Activated CD4-positive, alpha-beta T cell treated with anti-CD3 and anti-CD28 coated beads, Interleukin-2, amount 50 U/mL, for 4 hours (primary cell): ENCODE measurements at regions not wholly inside any gene's neighbourhood (a gene's known extent, or its start where the extent isn't known, plus 50 kb on each side); places are given as distances from the start of the nearest gene placed in this dataset.
A peak's percentile ranks its signal among the peaks of the same experiment; 100 is the strongest.

Experiments used
- DNase-seq, 2 experiments: peaks; one replicate each; pipeline ENCODE4 v3.0.0-alpha.2; 2020

DNA sequence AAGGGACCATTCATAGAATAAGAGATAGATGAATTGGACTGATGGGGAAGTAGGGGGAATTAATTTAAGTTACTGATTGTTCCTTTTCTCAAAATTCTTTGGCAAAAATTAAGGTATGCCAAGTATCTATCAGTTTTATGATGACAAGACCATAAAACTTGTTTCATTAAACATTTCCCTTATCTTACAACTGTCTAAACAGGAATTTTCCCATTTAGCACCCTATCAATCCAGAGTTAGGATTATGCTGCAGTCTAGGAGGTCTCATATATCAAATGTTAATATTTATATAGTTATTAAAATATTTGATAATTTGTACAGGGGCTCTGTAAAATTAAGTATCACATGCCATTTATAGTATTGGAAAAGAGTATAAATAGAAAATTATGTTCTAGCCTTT lies 51.5 kb upstream of the ARID1B start:
- DNase-seq: no peak

DNA sequence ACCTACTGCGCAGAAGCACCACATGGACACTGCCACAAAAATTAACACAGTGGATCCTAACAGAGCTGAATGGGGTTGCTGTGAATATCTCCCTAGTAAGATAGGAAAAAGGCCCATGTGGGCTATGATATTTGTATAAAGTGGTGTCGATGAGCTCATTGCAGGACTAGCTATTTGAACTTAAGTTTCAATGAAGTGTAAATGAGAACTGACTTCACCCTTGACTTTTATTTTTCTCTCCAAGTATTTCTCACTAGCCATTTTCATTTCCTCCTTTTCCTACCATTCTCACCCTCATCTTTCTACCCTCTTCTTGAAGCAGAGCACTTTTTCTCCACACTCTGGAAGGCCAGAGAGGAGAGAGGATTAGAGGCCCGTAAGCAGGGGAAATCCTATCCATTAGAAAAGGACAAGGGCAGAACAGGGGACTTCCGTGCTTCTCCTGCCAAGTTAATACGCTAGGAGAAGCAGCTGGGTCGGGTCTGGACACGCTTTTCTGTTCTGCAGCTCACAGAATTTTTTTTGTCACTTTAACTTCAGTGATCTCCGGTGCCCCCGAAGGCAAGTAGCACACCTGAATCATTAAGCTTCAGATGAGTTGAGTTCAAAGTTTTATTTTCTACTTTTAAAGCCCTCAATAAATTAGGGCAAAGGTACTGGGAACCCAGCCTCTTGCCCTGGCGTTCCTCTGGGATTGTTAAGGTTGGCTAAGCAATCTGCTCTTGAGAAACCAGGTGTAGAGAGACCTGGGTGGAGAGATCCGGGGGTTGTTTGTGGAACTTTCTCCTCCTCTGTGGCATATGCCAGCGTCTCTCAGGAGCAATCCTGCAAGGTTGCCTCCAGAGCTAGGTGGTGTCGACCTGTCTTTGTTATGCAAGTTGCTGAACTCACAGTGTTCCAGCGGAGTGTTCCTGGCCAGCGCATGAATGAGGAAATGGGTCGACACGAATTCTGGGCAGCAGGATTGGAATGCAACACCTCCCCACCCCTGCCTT lies 56.2 kb upstream of the ARID1B start:
- no peak for DNase-seq

DNA sequence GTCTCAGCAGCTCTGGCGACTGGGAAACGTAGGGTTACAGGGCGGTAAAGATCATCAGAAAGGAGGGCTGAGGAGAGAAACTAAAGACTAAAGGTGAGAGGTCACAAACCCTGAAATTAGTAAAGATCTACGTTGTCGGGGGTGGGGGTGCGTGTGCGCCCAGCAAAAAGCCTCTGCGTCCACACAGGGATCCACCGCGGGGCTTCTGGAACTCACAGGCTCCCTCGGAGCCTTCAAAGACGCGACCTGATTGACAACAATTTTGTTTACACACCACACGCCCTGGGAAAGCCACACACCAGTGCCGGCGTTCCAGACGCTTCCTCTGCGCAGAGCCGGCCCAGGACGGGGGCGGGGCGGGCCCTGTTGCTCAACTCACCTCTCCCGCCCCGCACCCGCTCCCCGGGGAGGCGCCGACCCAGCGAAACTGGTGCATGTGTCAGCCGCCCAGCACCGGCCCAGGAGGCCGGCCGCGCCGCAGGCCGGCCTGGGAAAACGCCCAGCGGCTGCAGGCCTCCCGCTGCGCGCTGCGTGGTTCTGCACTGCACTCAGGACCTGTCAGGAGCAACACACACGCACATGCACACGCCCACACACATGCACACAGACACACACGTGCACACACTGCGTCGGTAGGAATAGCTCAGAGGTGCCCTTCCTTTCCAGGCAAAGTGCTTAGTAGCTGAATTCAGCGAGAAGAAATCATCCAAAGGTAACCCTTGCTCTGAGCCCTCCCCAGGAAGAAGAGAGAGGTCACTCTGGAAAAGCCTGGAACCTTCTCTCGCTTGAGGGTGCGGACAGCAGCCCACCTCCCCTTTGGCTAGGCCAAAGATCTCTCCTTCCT lies 57.2 kb upstream of the ARID1B start:
- peak; percentile 64 to 68 for DNase-seq

DNA sequence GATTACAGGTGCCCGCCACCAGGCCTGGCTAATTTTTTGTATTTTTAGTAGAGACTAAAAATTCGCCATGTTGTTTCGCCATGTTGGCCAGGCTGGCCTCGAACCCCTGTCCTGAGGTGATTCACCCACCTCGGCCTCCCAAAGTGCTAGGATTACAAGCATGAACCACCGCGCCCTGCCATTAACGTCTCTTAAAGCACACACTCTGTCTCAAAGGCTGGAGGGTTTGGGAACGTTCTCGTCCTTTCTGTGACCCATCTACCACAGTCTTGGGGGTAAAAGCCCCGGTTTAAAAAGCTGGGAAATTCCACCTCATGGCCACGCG lies 57.8 kb upstream of the ARID1B start:
- DNase-seq: peak in 1 of 2 experiments; percentile 1

DNA sequence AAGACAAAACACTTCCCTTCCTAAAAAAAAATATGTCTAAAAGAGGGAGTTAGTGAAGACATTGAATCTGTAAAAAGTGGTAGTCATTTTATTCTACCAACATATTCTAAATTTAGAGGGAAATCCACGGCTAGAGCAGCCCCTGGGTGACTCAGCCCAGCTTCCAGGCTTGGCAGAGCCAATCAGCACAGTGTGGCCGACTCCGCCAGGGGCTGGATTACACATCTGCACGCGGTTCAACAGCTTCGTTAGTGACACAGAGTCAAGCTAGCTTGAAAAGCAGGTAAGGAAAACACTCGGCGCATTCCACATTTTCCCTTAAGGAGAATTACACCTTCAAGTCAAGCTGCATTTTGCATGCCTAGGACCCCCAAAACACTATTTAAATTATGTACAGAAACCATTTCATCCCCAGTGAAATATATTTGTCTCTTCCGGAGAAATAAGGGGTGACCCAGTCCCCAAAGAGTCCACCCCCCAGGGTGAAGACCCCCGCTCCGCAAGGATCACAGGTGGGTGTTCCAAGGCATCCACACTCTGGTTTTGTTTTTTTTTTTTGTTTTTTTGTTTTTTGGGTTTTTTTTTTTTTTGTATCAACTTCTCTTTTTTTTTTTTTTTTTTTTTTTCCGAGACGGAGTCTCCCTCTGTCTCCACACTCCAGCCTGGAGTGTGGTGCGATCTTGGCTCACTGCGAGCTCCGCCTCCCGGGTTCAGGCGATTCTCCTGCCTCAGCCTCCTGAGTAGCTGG lies 58.4 kb upstream of the ARID1B start:
- DNase-seq: no peak

DNA sequence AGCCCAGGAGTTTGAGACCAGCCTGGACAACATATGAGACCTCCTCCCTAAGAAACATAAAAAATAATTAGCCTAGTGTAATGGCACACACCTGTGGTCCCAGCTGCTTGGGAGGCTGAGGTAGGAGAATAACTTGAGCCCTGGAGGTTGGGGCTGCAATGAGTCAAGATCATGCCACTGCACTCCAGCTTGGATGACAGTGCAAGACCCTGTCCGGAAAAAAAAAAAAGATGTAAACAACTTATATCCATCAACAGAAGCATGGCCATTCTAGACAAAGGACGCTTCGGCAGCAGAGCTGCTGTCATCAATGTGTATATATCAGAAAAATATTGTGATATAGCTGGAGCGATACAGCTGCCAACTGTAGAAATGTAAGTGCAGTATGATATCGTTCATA lies 59.6 kb upstream of the ARID1B start:
- no peak for DNase-seq

DNA sequence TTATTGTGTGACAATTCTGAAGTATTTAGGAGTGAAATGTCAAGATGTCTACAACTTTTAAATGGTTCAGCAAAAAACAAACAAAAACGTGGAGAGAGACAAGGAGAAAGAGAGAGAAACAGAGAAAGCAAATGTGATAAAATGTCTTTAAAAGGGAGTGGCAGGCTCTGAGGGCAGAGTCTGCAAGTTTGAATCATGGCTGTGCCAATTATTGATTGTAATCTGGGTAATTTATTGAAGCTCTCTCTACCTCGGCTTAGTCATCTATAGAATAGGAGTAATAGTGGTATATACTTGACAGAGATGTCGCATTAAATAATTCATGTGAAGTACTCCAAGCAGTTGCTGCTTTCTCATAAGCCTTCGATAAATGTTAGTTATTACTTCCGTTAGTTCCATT lies 61.3 kb upstream of the ARID1B start:
- DNase-seq: no peak

DNA sequence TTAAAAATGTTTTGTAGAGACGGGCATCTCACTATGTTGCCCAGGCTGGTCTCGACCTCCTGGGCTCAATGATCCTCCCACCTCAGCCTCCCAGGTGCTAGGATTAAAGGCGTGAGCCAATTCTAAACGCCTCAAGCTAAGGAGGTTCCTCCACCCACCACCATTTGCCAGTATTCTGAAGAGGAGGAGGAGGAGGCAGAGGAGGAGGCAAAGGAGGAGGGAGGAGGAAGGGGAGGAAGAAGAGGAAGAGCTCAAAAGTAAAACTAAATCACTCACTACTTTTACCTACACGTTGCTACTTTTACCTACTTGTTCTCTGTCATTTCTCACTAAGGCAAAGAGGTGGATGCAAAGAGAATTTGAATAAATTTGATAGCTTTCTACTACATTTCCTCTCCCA lies 63.6 kb upstream of the ARID1B start:
- DNase-seq: no peak

DNA sequence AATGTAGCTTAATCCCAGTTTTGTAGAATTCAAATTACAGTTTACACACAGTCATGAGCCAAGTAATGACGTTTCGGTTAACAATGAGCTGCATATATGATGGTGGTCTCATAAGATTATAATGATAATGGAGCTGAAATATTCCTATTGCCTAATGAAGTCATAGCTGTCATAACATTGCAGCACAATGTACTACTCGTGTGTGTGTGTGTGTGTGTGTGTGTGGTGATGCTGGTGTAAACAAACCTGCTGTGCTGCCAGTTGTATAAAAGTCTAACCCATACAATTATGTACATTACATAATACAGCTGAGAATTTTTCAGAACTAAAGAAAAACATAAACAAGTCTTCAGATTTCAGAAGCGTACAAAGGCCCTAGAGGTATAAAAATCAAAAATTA lies 66.7 kb upstream of the ARID1B start:
- no peak for DNase-seq

DNA sequence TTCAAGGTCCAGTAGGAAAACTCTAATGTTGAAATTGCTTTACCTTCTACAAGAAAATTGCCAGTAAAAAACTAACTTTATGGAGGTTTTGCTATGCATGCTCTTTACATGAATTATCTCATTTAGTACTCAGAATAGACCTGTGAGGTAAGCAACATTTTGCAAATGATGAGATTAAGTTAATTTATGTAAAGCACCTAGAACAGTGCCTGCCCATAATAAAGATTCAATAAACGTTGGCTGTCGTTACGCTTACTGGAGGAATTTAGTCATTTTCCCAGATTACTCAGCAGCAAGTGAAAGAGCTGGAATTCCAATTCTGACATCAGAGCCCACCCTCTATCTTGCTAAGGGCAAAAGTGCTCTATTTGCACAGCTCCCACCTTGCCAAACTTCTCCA lies 69.4 kb upstream of the ARID1B start:
- no peak for DNase-seq

DNA sequence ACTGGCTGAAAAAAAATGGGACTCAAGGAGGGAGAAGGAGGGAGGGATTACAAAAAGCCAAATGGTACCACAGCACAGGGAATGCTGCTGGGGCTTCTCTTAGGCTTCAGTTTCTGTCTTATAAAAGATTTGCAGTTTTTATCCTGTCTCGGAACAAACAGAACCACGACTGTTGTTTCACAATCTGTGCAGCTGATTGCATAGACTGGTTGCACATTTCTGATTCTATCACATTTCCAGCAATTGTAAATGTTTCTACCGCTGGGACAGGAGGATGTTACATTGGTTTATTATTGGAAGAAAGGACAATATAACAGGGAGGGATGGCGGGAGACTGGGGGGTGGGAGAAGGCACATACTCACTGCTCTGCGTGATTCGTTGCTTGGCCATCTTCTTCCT lies 73.5 kb upstream of the ARID1B start:
- DNase-seq: no peak

DNA sequence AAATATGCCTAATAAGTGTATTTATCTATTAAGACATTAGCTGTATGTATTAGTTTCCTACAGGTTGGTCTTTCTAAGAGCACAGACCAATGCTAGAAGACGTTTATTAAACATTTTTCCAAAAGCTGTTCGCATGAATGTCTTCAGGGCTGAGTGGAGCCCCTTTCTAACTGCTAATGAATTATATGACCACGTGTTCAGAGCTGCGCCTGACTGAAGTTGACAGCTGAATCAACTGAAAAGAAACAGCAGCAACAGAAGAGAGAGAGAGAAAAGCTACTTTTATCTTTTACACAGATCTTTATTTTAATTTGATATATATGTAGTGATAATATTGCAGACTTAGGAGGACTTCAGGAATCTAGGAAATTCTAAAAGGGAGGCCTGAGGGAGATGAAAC lies 75.2 kb upstream of the ARID1B start:
- DNase-seq: no peak

DNA sequence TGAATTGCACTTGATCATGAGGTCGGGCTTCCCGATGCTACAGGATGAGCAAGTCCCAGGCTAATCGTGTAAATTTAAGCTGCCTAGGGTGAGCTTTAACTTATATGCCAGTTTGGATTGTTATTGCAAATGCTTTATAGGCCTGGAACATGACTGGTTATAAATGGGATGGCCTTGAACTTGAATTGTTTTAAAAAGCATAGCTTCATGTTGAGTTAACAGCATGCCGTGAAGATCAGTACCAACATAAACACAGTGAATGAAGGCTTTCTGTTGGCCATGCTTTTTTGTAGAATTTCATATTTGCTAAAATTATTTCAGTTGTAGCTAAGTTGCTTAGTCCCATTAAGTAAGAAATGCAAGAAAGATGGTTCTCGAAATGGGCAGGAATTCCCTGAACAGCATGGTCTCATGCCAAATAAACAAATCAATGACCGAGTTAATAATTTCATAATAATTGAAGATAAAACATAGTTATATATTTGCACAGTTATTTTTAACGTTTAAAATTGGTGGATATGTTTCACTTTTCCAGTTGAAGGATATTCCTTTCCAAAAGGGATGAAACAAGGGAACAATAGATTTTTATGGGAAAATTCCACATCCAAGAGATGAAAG lies 76.6 kb upstream of the ARID1B start:
- DNase-seq: no peak

DNA sequence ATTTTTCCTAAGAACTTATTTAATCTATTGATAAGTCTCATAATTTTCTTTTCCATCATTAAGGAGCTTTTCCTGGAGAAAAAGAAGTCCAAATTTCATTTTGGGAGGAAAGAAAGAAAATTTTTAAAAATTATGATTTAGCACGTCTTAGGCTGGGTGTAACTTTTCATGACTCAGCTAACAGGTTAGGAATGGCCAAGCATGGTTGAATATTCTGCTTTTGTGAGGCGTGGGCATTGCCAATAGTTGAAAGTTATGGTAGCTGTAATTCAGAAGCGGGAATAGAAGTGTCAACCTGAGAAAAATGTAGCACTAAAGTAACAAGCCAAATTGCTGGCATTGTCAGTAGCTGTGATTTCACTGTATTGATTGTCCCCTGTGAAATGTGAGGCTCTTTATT lies 77.2 kb upstream of the ARID1B start:
- DNase-seq: no peak

DNA sequence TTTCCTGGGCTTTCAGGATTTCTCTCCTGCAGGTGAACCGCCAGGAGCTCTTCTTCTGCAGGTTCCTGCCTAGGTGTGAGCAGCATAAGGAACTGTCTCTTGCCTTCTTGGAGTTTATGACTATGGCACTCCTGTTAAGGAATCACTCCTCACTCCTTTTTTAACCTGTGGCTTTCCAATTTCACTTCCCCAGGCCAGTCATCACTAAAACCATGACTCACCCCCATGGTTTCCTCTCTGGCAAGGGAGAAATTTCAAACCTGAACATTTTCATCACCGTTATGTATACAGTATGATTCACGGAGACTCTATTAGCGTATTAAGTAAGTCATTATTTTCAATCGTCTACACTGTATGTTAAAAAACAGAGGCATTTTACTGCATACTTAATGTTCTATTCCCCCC lies 78.2 kb upstream of the ARID1B start:
- DNase-seq: no peak

DNA sequence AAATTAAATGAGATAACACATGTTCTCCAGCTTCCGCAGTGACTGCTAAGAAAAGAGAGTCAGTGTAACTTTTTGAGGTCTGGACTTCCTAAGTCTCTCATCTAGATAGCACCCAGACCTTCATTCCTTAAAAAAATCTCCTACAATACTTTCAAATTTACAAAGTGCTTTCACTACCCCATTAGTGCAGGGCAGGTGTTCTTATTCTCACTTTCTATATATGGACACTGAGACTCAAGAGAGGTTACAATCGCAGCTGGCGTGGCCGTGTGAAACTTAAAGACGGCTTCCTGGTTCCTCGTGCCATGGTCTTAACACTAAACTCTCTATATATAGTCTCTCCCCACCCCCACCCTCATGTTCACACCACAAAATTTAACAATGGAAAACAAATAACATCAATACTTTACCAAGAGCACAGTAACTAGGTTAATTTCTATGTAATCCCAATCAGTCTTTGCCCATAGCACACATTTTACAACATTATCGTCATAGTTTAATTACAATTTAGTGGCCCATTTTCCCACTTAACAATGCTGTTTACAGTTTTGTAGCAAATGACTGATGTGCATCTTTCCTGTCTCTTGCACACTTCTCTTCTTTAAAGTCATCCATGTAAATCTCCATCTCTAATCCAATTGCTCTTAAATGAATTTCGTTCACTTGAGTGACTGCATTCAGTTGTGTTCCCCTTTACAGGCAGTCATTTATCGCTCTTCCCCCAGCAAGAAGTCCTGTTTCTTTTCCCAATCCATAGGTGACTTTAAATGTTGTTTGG lies 78.8 kb upstream of the ARID1B start:
- no peak for DNase-seq

DNA sequence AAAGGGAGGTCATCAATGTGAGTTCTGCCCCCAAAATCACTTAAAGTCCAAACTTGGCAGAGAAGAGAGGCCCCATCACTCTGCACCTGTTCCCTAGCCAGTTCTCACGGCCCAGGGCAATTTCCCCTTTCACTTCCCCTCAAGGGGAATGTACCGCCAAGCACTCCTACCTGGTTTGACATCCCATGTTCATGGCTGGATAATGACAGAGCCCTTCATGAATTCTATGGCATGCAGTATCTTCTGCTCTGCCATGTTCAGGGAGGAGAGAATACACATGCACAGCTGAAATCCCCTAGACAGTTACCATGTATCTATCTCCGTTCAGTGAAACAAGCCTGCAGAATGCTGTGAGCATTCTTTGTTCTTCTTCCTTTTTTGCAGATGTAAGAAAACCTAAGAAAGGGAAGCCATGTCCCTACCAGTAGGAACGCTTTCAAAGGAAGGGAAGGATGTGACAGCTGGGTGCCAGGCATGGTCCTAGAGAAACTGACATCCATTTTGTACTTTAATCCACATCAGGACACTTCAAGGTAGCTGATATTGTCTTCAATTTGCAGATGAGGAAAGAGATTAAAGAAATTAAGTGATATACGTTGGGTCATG lies 79.8 kb upstream of the ARID1B start:
- no peak for DNase-seq

DNA sequence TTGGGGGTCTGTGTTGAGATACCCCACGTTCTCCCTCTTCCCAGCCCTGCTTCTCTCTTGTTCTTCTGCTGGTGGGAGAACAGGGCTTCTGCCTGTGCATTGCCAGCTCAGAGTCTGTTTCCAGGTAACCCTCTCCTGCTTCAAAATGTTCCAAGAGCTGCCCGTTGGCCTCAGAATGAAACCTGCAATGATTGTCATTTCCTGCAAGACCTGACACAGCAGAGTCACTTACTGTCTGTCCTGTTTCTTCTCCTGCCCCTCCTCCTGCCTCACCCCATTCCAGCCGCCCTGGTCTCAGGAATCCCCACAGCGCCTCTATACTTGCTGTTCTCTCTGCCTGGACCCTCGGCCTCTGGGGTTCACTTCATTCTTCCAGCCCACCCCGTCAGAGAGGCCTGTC lies 81.4 kb upstream of the ARID1B start:
- no peak for DNase-seq

DNA sequence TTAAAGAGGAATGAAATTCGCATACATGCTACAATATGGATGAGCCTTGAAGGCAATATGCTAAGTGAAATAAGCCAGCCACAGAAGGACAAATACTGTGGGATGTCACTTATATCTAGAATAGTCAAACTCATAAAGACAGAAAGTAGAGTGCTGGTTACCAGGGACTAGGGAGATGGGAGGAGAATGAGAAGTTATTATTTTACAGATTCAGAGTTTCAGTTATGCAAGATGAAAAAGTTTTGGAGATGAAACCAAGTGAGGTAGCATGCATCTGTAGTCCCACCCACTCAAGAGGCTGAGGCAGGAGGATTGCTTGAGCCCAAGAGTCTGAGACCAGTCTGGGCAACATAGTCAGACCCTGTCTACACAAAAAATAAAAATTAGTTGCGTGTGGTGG lies 82.5 kb upstream of the ARID1B start:
- DNase-seq: no peak

DNA sequence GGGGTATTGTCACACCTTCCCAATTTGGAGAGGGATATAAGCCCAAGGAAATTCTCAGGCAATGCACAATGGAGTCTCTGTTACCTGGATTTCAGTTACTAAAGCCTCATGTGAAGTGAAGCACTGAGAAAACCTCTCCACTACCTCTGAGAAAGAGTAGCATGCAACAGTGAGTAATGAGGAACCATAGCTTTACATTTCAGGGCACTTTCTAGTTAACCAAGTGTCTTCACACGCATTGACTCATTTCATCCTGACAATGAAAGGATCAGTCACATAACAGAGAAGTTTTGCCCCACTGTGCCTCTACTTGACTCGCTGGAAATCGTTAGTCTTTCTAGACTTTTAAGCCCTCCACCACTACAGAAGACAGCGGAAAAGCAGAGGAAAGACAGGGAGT lies 86.2 kb upstream of the ARID1B start:
- no peak for DNase-seq

DNA sequence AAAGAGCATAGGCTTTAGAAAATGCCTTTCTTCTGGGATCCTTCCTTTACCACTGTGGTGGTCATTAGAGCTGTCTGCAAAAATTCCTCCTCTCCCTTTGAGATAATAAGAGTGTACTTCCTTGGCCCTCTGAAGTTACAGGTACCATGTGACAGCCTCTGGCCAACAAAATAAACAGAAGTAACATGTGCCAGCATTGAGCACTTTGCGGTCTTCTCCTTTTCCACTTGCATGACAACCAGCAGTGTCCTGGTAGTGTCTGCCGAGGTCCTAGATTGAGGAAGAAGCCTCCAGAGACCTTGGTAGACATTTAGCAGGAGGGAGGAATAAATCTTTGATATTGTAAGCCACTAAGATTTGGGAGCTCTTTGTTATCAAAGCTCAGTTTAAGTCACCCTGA lies 87.5 kb upstream of the ARID1B start:
- DNase-seq: no peak

DNA sequence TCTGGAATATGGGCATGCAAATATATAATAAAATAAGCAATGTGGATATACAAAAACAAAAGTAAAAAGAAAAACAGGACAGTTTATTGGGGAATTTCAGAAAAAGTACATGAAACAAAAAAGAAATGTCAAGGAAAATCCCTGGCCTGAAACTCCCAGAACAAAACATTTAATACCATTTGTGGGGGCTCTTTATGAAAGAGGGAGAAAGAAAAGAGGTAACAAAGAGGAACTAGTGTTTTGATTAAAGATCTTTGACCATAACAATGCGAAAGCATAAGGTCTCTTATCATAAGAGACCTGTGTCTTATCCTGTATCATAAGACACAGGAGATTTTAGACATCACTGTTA lies 88.6 kb upstream of the ARID1B start:
- no peak for DNase-seq
